GM19238 (cell line): ENCODE measurements at regions not wholly inside any gene's neighbourhood (a gene's known extent, or its start where the extent isn't known, plus 50 kb on each side); places are given as distances from the start of the nearest gene placed in this dataset.

Source experiments
- DNase-seq: peaks from one replicate; pipeline ENCODE4 v3.0.0; 2011; ENCODE audit warnings: low spot score; ENCODE audit not compliant: insufficient read length

DNA sequence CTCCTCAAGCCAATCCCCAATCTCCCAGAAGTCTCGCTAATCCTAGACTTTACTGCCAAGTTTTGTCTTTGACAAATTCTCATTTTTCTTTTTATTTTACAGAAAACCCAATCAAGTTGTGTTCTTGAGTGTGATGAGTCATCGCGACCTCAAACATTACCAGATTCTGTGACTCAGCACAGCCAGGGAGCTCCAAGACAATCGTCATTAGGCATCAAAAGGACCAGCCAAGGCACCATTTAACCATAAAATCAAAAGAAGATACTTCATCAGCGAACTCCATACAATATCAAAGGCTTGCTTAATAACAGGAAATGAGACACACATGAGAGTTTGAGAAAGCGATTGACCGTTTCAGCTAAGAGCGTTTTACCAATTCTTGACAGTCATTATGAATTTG is 146.2 kb upstream of the AGAP1 start:
- no peak for DNase-seq

- DNase-seq: no peak
These were observed 145.5 kb upstream of the AGAP1 start for GRCh38 chr2:235348329-235348728.

GRCh38 chr2:235350234-235350633 is 143.6 kb upstream of the AGAP1 start:
- no peak for DNase-seq

DNA sequence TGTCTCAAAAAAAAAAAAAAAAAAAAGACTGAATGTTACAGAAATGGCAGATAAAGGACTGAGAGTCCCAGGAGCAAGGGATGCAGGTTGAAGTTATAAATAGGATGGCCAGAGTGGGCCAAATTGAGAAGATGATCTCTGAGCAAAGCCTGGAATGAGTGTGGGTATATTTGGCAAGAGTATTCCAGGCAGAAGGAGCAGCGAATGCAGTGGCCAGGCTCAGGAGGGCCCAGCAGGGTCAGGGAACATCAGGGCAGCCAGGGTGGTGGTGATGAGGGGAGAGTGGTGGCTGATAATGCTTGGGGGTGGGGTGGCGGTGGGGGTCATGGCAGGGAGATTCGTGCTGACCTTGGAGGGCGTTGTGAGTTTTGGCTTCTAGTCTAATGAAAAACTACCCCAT is 141.3 kb upstream of the AGAP1 start:
- DNase-seq: no peak

DNA sequence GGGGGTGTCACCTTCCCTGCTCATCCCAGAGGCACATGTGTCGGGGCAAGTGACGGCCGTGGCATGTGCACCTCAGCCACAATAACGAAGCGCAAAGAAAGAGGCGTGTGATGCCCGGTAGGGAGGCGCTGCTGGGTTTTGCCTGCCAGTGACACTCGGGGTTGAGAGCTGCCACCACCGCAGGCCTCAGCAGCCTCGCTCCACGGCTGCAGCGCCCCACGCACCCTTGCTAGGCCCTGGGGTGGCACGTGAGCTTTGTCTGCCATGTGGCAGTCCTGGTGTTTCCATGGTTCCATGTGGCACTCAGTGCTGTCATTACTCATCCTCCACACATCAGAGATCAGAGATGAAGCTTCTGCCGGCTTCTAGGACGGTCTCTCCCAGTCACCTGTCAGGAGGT is 136.0 kb upstream of the AGAP1 start:
- no peak for DNase-seq

DNA sequence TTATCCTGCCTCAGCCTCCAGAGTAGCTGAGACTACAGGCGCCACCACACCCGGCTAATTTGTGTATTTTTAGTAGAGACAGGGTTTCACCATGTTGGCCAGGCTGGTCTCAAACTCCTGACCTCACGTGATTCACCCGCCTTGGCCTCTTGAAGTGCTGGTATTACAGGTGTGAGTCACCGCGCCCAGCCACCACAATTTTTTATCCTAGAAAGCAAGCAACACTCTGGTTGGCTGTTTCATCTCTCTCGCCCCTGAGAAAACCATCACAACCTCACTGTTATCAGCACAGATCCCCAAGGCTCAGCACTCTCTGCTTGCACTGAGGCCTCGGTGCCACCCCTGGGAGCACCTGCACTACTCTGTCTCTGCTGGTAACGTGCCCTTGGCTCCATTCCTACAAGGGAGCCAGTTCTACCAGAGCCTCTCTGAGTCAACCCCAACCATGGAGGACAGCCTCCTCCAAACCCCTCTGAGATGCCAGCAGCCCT is 134.8 kb upstream of the AGAP1 start:
- DNase-seq: no peak

- DNase-seq: no peak
These were observed 133.4 kb upstream of the AGAP1 start for GRCh38 chr2:235360446-235360845.

DNA sequence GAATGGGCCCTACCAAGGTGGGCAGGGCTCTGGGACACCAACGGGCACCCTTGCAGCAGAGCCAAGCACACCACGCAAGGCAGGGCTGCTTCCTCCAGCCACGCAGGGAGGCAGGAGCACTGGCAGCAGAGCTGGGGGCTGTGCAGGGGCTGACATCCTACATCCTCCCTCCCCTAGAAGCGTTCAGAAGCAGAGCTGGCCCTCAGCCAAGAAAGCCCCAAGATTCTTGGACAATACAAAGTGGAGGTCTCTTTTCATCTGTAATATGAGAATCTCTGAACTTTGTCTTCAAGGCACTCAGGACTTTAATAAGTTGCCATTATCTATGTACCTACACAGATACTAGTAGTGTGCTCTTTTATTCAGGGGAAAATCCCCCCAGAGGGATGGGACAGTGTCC is 128.1 kb upstream of the AGAP1 start:
- DNase-seq: no peak

DNA sequence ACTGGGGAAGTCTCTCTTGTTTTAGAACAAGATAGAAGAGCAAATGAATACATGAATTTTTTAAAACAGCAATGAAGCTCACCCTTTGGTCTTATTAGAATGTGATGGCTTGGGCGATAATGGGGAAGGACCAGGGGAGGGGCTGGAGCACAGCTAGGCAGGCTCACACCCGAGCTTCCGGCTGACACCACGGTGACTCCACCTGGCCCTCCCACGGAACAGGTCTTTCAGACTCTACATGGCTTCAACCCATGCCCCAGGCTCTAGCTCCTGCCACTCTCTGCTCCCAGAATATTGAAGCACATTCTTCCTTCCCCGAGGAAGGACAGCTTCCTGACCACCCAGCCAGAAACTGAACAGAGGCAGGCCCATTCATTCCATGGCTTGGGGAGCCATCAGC is 127.5 kb upstream of the AGAP1 start:
- DNase-seq: no peak

DNA sequence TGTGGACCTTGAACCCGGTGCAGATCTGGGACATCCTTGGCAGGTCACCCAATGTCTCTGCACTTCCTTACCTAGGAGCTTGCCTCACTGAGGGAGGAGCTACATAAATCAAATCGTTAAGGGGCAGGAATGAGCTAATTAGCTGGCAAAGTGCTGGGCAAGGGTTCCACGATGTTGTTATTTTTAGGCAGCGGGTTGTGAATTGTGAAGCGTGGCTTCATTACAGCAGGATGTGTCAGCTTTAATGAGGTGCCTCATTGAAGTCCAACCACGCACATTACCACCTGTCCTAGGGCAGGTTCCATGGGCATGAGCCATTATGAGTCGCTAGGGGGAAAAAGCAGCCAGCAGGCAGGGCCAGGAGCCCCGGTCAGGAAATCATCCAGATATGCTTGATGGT is 127.0 kb upstream of the AGAP1 start:
- DNase-seq: no peak

DNA sequence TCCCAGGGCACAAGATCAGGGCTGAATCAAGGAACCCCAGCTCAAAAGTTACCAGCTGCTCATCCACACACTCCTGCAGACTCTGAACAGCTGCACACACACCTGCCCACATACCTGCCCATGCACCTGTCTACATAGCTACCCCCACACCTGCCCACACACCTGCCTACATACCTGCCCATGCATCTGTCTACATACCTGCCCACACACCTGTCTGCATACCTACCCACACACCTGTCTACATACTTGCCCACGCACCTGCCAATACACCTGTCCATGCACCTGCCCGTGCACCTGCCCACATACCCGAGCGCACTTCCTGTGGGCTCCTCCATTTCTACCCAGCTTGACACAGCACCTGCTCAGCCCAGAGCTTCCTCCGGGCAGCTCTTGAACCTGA is 122.8 kb upstream of the AGAP1 start:
- no peak for DNase-seq

GRCh38 chr2:235373171-235373570 is 120.7 kb upstream of the AGAP1 start:
- DNase-seq: no peak

DNA sequence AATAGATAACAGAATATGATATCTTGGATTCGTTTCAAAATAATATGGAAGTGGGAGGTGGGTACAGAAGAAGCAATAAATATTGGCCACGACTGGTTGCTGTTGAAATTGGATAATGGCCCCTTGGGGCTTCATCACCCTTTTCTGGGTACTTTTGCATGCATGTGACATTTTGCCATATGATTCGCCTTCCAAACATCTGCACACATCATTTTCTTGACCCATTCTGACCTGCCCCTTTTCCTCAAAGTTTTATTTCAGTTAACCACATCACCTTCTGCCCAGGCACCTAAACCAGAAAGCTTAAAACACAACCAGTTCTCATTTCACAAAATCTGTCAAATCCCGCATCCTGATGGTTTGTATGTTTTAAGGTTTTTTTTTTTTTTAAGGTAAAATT is 116.7 kb upstream of the AGAP1 start:
- no peak for DNase-seq

- no peak for DNase-seq
These were observed 115.6 kb upstream of the AGAP1 start for GRCh38 chr2:235378246-235378645.

DNA sequence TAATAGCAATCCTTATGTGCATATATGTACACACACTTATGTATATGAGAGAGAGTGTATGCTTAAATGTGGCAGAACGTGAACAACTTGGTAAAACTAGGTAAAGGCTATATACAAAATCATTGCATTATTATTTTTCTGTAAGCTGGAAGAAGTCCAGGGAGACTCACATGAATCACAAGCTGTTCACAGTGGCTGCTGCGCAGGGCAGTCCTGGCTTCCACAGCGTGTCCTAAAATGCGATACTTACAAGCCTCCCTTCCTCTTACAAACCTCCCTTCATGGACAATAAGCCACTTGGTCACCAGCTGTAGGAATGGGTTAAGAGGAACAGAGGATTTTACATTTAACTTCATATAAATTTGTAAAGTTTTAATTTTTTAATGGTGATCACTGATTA is 114.9 kb upstream of the AGAP1 start:
- DNase-seq: no peak

GRCh38 chr2:235381261-235381912 is 112.5 kb upstream of the AGAP1 start:
- no peak for DNase-seq

GRCh38 chr2:235382179-235382578 is 111.7 kb upstream of the AGAP1 start:
- no peak for DNase-seq

GRCh38 chr2:235382601-235383000 is 111.2 kb upstream of the AGAP1 start:
- DNase-seq: no peak

DNA sequence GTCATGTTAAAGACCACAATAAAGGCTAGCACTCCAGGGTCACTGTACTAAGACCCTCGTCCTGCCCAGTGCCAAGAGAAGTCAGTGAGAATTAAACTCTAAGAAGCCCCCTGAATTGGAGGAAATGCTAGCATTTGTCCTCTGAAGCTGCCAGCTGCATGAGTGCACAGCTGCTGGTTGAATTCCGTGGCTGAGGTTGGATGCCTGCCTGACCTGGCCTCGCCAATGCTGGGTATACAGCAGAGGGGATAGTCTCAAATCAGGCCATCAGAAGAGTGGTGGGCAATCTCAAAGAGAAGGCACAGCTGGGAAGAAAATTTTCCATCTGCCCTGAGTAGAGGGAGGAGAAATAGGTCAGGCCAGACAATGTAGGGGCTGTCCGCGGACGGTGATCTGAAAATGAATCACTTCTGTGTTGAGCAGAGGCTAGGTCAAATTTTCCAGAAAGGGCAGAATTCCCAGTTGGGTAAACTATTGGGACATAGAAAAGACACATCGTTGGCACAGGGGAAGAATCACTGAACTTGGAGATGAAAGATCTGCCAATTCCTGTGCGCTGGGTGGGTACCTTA is 110.5 kb upstream of the AGAP1 start:
- DNase-seq: no peak

GRCh38 chr2:235384624-235385023 is 109.2 kb upstream of the AGAP1 start:
- DNase-seq: no peak

- no peak for DNase-seq
These were observed 104.2 kb upstream of the AGAP1 start for GRCh38 chr2:235389626-235390025.

- DNase-seq: no peak
These were observed 103.6 kb upstream of the AGAP1 start for GRCh38 chr2:235390108-235390815.

- DNase-seq: no peak
These were observed 103.0 kb upstream of the AGAP1 start for GRCh38 chr2:235390816-235391194.
